ENCODE measurements at regions not wholly inside any gene's neighbourhood (a gene's known extent, or its start where the extent isn't known, plus 50 kb on each side); places are given as distances from the start of the nearest gene placed in this dataset.

DNA sequence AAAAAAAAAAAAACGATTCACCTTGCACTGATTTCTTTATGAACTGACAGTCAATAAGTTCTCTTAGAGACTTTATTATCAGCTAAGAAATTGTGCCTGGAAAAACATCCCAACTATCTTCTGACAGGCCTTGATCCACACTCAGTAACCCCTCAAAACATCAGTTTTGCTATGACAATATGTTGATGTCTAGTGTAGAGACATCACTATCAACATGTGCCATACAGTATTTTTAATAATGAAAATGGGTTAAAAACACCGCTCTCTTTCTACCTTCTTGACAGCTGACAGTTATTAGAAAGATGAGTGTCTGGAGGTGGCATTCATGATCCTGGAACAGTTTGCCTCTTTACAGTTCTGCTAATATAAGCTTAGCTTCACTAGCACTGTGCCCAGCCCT lies 175.8 kb upstream of the TMEM229A start:
- Histone ChIP-seq H4K20me1 (ENCODE audit: insufficient read depth) (no peaks in the 10 kb centered on the region), H3K79me2 (ENCODE audit: insufficient read depth) (no peaks in the 10 kb centered on the region), H3K27me3 (replicated peaks; ENCODE audit: insufficient read depth) (no peaks in the 10 kb centered on the region), H3K4me2 (ENCODE audit: unreplicated experiment) (no peak overlapping the region), H3K4me3 (no peak overlapping the region), H3F3A (ENCODE audit: insufficient read depth) (no peaks in the 10 kb centered on the region), H3K9me3 (ENCODE audit: low read depth) (no peaks in the 10 kb centered on the region), H2AFZ (no peak overlapping the region), H3K4me1 (ENCODE audit: insufficient read depth) (no peaks in the 10 kb centered on the region), H3K9ac (no peak overlapping the region), H3K36me3 (ENCODE audit: low read depth) (no peaks in the 10 kb centered on the region), H3K9me2 (ENCODE audit: insufficient read depth) (no peaks in the 10 kb centered on the region), H3K27ac (no peak overlapping the region)
- in situ Hi-C loops (cut with MboI), result no loop called here
- WGBS, 2 experiments (ENCODE audit: low coverage in 1 of 2, low lambda C conversion rate in 2 of 2, missing lambda C conversion rate in 2 of 2), result 12 to 18% methylated on average over 2 of the region's 2 CpGs
- TF ChIP-seq EZH2phosphoT487 (IDR thresholded peaks at IDR 0.05; ENCODE audit: insufficient read depth, low read depth) (no peak), EZH2 (IDR thresholded peaks at IDR 0.05; ENCODE audit: insufficient read depth, poor library complexity, severe bottlenecking) (no peak)
- DNase-seq, result no peak

DNA sequence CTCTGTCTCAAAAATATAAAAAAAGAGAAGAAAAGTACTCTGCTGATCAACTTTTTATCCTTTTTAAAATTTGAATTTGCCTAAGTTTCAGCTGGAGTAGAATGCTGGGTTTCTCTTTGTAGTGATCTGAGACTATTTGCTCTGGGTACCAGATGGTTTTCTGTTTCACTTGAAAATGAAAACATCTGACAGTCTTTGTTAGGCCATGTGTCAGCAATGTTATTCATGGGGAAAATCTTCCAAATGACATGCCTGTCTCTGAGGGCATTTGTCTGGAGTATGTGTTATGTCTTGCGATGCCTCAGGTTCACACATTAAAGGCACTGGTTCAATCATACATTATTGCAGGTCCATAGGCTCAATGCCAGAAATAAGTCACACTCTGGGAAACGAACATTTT lies 175.3 kb upstream of the TMEM229A start:
- no peak overlapping the region for H3K4me3 ChIP-seq
- no peaks in the 10 kb centered on the region for H3K36me3 ChIP-seq (ENCODE audit: low read depth)
- no peak for DNase-seq
- 0 to 4% methylated on average over 2 of the region's 2 CpGs for WGBS, 2 experiments (ENCODE audit: low coverage in 1 of 2, low lambda C conversion rate in 2 of 2, missing lambda C conversion rate in 2 of 2)
- H3F3A ChIP-seq (ENCODE audit: insufficient read depth), result no peaks in the 10 kb centered on the region
- no peaks in the 10 kb centered on the region for H3K9me2 ChIP-seq (ENCODE audit: insufficient read depth)
- in situ Hi-C loops (cut with MboI), result no loop called here
- H3K4me2 ChIP-seq (ENCODE audit: unreplicated experiment), result no peak overlapping the region
- no peak overlapping the region for H3K9ac ChIP-seq
- no peaks in the 10 kb centered on the region for H3K27me3 ChIP-seq (replicated peaks; ENCODE audit: insufficient read depth)
- no peaks in the 10 kb centered on the region for H3K79me2 ChIP-seq (ENCODE audit: insufficient read depth)
- H3K4me1 ChIP-seq (ENCODE audit: insufficient read depth), result no peaks in the 10 kb centered on the region
- H3K27ac ChIP-seq, result no peak overlapping the region
- TF ChIP-seq EZH2 (IDR thresholded peaks at IDR 0.05; ENCODE audit: insufficient read depth, poor library complexity, severe bottlenecking) (no peak), EZH2phosphoT487 (IDR thresholded peaks at IDR 0.05; ENCODE audit: insufficient read depth, low read depth) (no peak)
- no peaks in the 10 kb centered on the region for H3K9me3 ChIP-seq (ENCODE audit: low read depth)
- H2AFZ ChIP-seq, result no peak overlapping the region
- H4K20me1 ChIP-seq (ENCODE audit: insufficient read depth), result no peaks in the 10 kb centered on the region

GRCh38 chr7:124205526-124205925 lies 172.7 kb upstream of the TMEM229A start:
- no peaks in the 10 kb centered on the region for H3K27me3 ChIP-seq (replicated peaks; ENCODE audit: insufficient read depth)
- no peaks in the 10 kb centered on the region for H3K4me1 ChIP-seq (ENCODE audit: insufficient read depth)
- H3K36me3 ChIP-seq (ENCODE audit: low read depth), result no peaks in the 10 kb centered on the region
- H3F3A ChIP-seq (ENCODE audit: insufficient read depth), result no peaks in the 10 kb centered on the region
- in situ Hi-C loops (cut with MboI), result no loop called here
- no peak overlapping the region for H3K4me2 ChIP-seq (ENCODE audit: unreplicated experiment)
- no peaks in the 10 kb centered on the region for H3K9me2 ChIP-seq (ENCODE audit: insufficient read depth)
- H3K27ac ChIP-seq, result no peak overlapping the region
- H2AFZ ChIP-seq, result no peak overlapping the region
- H4K20me1 ChIP-seq (ENCODE audit: insufficient read depth), result no peaks in the 10 kb centered on the region
- TF ChIP-seq EZH2phosphoT487 (IDR thresholded peaks at IDR 0.05; ENCODE audit: insufficient read depth, low read depth) (no peak), EZH2 (IDR thresholded peaks at IDR 0.05; ENCODE audit: insufficient read depth, poor library complexity, severe bottlenecking) (no peak)
- H3K79me2 ChIP-seq (ENCODE audit: insufficient read depth), result no peaks in the 10 kb centered on the region
- DNase-seq, result no peak
- H3K9ac ChIP-seq, result no peak overlapping the region
- no peak overlapping the region for H3K4me3 ChIP-seq
- 7 to 19% methylated on average over 1 of the region's 1 CpG for WGBS, 2 experiments (ENCODE audit: low coverage in 1 of 2, low lambda C conversion rate in 2 of 2, missing lambda C conversion rate in 2 of 2)
- H3K9me3 ChIP-seq (ENCODE audit: low read depth), result no peaks in the 10 kb centered on the region

DNA sequence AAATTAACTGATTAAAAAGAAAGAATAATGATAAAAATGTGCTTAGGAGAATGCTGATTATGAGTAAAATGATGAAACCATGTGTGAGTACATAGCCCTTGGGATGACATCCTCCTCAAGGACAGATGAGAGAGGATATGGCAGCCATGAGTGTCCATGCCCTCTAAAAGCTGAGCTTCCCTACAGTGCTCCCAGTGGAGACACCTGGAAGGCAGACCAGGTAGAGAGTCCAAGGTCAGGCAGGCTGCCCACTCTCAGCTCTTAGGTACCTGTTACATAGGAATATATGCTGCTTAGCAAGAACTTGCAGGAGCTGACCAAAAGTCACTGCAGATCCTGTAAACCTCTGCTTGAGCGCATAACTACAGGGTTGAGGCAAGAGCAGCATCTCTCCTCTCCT lies 169.7 kb upstream of the TMEM229A start:
- no peak for DNase-seq
- no peaks in the 10 kb centered on the region for H3K9me2 ChIP-seq (ENCODE audit: insufficient read depth)
- 13 to 33% methylated on average over 1 of the region's 1 CpG for WGBS, 2 experiments (ENCODE audit: low coverage in 1 of 2, low lambda C conversion rate in 2 of 2, missing lambda C conversion rate in 2 of 2)
- no peak for TF ChIP-seq EZH2phosphoT487 (IDR thresholded peaks at IDR 0.05; ENCODE audit: insufficient read depth, low read depth)
- no peak for TF ChIP-seq EZH2 (IDR thresholded peaks at IDR 0.05; ENCODE audit: insufficient read depth, poor library complexity, severe bottlenecking)
- no peak overlapping the region for H3K4me2 ChIP-seq (ENCODE audit: unreplicated experiment)
- H3K27ac ChIP-seq, result no peak overlapping the region
- no peaks in the 10 kb centered on the region for H3K9me3 ChIP-seq (ENCODE audit: low read depth)
- no peaks in the 10 kb centered on the region for H3K36me3 ChIP-seq (ENCODE audit: low read depth)
- no peak overlapping the region for H2AFZ ChIP-seq
- no peaks in the 10 kb centered on the region for H3K27me3 ChIP-seq (replicated peaks; ENCODE audit: insufficient read depth)
- no peaks in the 10 kb centered on the region for H4K20me1 ChIP-seq (ENCODE audit: insufficient read depth)
- no peaks in the 10 kb centered on the region for H3F3A ChIP-seq (ENCODE audit: insufficient read depth)
- H3K9ac ChIP-seq, result no peak overlapping the region
- H3K79me2 ChIP-seq (ENCODE audit: insufficient read depth), result no peaks in the 10 kb centered on the region
- H3K4me1 ChIP-seq (ENCODE audit: insufficient read depth), result no peaks in the 10 kb centered on the region
- in situ Hi-C loops (cut with MboI), result no loop called here
- H3K4me3 ChIP-seq, result no peak overlapping the region

GRCh38 chr7:124201768-124202349 lies 169.0 kb upstream of the TMEM229A start:
- Histone ChIP-seq H3K9ac (no peak overlapping the region), H3K36me3 (ENCODE audit: low read depth) (no peaks in the 10 kb centered on the region), H3K79me2 (ENCODE audit: insufficient read depth) (no peaks in the 10 kb centered on the region), H3K4me2 (ENCODE audit: unreplicated experiment) (no peak overlapping the region), H3K27ac (no peak overlapping the region), H3K4me3 (no peak overlapping the region), H4K20me1 (ENCODE audit: insufficient read depth) (no peaks in the 10 kb centered on the region), H3K4me1 (ENCODE audit: insufficient read depth) (no peaks in the 10 kb centered on the region), H3F3A (ENCODE audit: insufficient read depth) (no peaks in the 10 kb centered on the region), H3K27me3 (replicated peaks; ENCODE audit: insufficient read depth) (no peaks in the 10 kb centered on the region), H3K9me2 (ENCODE audit: insufficient read depth) (no peaks in the 10 kb centered on the region), H2AFZ (no peak overlapping the region), H3K9me3 (ENCODE audit: low read depth) (no peaks in the 10 kb centered on the region)
- in situ Hi-C loops (cut with MboI), result no loop called here
- WGBS, 2 experiments (ENCODE audit: low coverage in 1 of 2, low lambda C conversion rate in 2 of 2, missing lambda C conversion rate in 2 of 2), result 3 to 5% methylated on average over 3 of the region's 3 CpGs
- DNase-seq, result no peak
- TF ChIP-seq EZH2 (IDR thresholded peaks at IDR 0.05; ENCODE audit: insufficient read depth, poor library complexity, severe bottlenecking) (no peak), EZH2phosphoT487 (IDR thresholded peaks at IDR 0.05; ENCODE audit: insufficient read depth, low read depth) (no peak)

Measured in GM23248 (cell line).